ENCODE measurements at regions not wholly inside any gene's neighbourhood (a gene's known extent, or its start where the extent isn't known, plus 50 kb on each side); places are given as distances from the start of the nearest gene placed in this dataset.
"Not testable (repeated sequence)": the region's sequence is repeated elsewhere in the genome, so short reads cannot be mapped to it uniquely, and the experiment has no call there.

DNA sequence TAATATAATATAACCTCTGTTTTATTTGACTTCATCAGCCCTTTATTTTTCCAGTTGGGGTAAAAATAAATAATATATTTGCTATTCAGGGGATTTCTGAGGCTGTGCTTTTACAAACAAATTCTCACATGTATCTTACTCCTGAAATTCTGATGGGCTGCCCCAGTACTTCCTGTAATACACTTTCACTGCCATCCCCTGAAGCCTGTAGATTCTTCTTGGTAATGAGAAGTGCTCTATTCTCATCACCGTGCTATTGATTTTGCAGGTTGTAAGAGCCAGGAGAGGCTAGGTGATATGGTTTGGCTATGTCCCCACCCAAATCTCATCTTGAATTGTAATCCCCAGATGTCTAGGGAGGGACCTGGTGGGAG is 91.9 kb upstream of the CEP78 start:
- intact Hi-C loops (cut with DNase I; ENCODE audit: low total_unique reads), result no loop called here
- DNase-seq (ENCODE audit: low spot score in 2 of 2), result no peak
- TF ChIP-seq, protein P1, sequence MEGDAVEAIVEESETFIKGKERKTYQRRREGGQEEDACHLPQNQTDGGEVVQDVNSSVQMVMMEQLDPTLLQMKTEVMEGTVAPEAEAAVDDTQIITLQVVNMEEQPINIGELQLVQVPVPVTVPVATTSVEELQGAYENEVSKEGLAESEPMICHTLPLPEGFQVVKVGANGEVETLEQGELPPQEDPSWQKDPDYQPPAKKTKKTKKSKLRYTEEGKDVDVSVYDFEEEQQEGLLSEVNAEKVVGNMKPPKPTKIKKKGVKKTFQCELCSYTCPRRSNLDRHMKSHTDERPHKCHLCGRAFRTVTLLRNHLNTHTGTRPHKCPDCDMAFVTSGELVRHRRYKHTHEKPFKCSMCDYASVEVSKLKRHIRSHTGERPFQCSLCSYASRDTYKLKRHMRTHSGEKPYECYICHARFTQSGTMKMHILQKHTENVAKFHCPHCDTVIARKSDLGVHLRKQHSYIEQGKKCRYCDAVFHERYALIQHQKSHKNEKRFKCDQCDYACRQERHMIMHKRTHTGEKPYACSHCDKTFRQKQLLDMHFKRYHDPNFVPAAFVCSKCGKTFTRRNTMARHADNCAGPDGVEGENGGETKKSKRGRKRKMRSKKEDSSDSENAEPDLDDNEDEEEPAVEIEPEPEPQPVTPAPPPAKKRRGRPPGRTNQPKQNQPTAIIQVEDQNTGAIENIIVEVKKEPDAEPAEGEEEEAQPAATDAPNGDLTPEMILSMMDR (IDR thresholded peaks at IDR 0.05), result no peak
- TF ChIP-seq POLR2A (IDR thresholded peaks at IDR 0.05), result no peak
- 96 to 100% methylated on average over 1 of the region's 1 CpG for WGBS, 2 donors
- H3K4me3 ChIP-seq (ENCODE audit: low read depth, poor library complexity, severe bottlenecking), result no peak overlapping the region

DNA sequence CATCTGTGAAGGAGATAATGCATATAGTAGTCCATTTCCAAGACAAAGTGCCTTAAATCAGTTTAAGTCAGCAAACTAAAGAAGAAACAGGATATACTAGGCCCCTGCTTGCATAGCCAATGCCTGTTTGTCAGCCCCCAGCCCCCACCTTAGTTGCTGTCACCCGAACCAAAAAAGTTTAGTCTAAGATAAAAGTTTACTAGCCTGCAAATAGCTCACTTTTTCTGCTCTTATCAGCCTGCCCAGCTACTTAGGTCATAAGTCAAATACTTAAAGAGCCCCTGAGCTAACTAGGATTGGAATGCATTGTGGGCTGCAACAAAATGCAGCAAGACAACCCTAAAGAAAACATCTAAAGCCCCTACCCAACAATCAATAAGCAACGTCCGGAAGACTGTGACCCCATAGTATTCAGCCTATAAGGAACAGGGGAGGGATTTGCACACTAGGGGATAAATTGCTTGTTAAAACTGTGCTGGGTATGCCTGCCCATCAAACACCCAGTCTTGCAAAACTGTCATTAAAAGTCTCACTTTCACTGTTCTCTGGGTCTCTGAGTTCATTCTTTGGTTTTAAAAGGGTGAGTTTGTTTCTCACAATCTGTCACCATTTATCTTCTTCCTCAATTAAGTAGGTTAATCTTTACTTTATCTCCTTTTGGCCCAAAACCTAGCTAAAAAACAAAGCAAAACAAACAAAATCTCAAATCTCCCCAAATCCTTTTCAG is 92.4 kb upstream of the CEP78 start:
- no peak overlapping the region for H3K4me3 ChIP-seq (ENCODE audit: low read depth, poor library complexity, severe bottlenecking)
- WGBS, 2 donors, result 57 to 66% methylated on average over 3 of the region's 3 CpGs
- no peak for TF ChIP-seq POLR2A (IDR thresholded peaks at IDR 0.05)
- TF ChIP-seq, protein P1 (IDR thresholded peaks at IDR 0.05), result no peak
- intact Hi-C loops (cut with DNase I; ENCODE audit: low total_unique reads), result no loop called here
- DNase-seq (ENCODE audit: low spot score in 2 of 2), result no peak

DNA sequence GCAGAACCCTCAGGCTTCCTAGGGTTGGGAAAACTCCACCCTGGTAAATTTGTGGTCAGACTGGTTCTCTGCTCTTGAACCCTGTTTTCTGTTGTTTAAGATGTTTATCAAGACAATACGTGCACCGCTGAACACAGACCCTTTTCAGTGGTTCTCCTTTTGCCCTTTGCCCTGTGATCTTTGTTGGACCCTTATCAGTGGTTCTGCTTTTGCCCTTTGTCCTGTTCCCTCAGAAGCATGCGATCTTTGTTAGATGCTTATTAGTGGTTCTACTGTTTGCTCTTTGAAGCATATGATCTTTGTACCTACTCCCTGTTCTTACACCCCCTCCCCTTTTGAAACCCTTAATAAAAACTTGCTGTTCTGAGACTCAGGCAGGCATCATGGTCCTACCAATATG is 93.6 kb upstream of the CEP78 start:
- H3K4me3 ChIP-seq (ENCODE audit: low read depth, poor library complexity, severe bottlenecking); intact Hi-C loops (cut with DNase I; ENCODE audit: low total_unique reads); DNase-seq (ENCODE audit: low spot score in 2 of 2): not testable (repeated sequence)
- WGBS, 2 donors, result 90 to 94% methylated on average over 3 of the region's 3 CpGs

DNA sequence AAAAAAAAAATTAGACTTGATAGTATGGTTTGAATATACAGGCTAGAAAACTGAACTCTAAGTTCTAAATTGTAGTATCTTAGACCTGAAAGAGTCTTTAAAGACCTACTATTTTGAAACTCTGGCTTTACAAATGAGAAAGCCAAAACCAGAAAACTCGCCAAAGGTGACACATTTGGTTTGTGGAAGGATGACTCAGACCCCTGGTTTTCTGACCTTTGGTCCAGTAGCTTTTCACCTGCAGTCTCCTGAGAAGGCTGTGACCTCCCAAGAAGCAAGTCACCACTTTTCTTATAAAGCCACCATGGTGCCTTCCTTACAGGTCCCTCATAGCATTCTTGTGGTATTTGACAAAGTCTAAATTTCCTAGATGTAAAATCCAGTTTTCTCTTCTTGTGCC is 102.1 kb upstream of the CEP78 start:
- TF ChIP-seq POLR2A (IDR thresholded peaks at IDR 0.05), result no peak
- TF ChIP-seq, protein P1 (IDR thresholded peaks at IDR 0.05), result no peak
- intact Hi-C loops (cut with DNase I; ENCODE audit: low total_unique reads), result no loop called here
- DNase-seq (ENCODE audit: low spot score in 2 of 2), result no peak
- 90% methylated on average over 1 of the region's 1 CpG for WGBS, 2 donors
- no peak overlapping the region for H3K4me3 ChIP-seq (ENCODE audit: low read depth, poor library complexity, severe bottlenecking)

DNA sequence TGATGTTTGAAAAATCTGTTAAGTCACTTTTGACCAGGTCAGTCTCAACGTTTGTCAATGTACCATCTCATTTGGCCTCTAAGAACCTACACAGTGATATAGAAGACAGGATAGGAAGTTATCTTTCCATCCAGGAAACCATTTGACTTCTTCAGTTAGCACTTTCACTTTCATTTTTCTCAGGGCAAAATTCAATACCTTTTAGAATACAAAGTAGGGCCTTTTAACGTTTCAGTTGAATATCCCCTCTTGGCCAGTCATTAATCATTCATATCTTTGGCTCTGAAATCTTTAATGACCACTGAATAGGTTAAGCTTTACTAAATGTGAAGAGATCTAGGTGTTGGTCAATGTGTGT is 101.1 kb upstream of the GNAQ start:
- intact Hi-C loops (cut with DNase I; ENCODE audit: low total_unique reads), result no loop called here
- TF ChIP-seq POLR2A (IDR thresholded peaks at IDR 0.05), result no peak
- TF ChIP-seq, protein P1 (IDR thresholded peaks at IDR 0.05), result no peak
- no peak for DNase-seq (ENCODE audit: low spot score in 2 of 2)
- H3K4me3 ChIP-seq (ENCODE audit: low read depth, poor library complexity, severe bottlenecking), result no peak overlapping the region
- WGBS, 2 donors, result 17 to 26% methylated on average over 2 of the region's 2 CpGs

DNA sequence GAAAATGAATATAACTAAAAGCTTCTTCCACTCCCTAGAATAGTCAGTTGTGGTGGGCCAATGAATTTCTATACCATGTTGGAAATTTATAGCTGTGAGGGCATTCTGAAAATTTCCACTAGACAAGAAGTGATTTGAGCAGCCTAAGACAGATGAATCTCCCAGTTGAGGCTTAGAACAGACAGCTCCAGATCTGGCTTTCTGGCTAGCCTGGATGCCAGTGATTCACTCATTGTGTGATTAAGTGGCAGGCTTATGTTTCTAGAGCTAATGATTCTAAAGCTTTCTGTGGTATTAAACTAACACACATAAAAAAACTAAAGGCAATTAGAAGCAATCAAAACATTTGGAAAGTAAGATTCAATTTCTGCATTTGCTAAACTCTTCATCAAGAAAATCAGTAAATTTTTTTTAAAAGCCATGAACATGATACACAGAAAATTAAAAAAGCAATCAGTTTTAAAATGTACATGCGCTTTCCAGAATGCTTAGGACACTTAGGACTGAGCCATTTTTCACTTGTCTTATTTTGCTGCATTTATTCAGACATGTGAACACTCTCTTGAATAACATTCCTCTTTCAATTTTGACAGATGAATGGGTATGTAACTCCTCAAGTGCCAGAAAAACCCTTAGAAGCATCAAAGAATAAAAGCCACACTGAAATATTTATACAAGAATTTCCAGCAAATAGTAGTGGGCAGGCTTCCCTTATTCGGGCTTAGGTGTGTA is 100.5 kb upstream of the GNAQ start:
- no peak overlapping the region for H3K4me3 ChIP-seq (ENCODE audit: low read depth, poor library complexity, severe bottlenecking)
- 79 to 82% methylated on average over 2 of the region's 2 CpGs for WGBS, 2 donors
- intact Hi-C loops (cut with DNase I; ENCODE audit: low total_unique reads), result no loop called here
- no peak for TF ChIP-seq POLR2A (IDR thresholded peaks at IDR 0.05)
- TF ChIP-seq, protein P1 (IDR thresholded peaks at IDR 0.05), result no peak
- DNase-seq (ENCODE audit: low spot score in 2 of 2), result no peak

Measured in lower leg skin (tissue), 4 donors.